ENCODE measurements at regions not wholly inside any gene's neighbourhood (a gene's known extent, or its start where the extent isn't known, plus 50 kb on each side); places are given as distances from the start of the nearest gene placed in this dataset.

DNA sequence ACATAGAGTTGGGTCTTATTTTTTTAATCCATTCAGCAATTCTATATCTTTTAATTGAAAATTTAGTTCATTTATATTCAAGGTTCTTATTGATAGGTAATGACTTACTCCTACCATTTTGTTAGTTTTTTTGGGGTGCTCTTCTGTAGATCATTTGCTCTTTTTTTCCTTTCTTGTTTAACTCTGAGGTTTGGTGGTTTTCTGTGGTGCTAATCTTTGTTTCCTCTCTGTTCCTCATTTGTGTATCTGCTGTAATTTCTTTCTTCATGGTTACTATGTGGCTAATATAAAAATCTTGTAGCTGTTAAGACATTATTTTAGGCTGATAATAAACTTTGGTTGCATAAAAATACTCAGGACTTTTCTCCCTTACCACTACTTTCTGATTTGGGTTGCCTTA, 181.6 kb upstream of the DMRTA1 start:
- in situ Hi-C loops (cut with MboI; ENCODE audit: low sequenced_read_pairs), result no loop called here

DNA sequence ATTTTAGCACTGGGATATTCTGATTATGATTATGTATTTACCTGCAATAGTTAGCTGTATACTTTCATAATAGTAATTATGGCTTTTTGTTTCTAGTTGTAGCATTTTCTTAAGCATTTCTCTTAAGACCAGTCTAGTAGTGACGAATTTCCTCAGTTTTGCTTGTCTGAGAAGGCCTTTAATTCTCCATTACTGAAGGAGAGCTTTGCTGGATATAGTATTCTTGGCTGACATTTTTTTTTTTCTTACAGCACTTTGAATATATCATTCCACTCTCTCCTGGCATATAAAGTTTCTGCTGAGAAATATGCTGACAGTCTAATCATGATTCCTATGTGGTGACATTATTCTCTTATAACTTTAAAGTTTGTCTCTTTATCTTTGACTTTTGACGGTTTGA, 181.1 kb upstream of the DMRTA1 start:
- in situ Hi-C loops (cut with MboI; ENCODE audit: low sequenced_read_pairs), result no loop called here

DNA sequence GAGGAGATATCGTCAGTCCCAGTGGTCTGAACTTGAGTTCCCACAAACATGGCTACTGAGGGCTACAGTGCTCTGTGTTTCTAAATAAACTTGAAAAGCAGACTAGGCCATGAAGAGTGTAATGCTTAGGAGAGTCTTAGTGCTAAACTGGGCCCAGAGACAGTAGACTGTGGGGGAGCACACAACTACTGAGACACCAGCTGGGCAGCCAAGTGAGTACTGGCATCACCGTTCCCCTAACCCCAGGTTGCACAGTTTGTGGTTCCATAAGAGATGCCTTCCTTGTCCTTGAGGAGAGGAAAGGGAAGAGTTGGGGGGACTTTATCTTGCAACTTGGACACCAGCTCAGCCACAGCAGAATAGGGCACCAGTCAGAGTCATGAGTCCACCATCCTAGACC, 172.1 kb upstream of the DMRTA1 start:
- in situ Hi-C loops (cut with MboI; ENCODE audit: low sequenced_read_pairs), result no loop called here

DNA sequence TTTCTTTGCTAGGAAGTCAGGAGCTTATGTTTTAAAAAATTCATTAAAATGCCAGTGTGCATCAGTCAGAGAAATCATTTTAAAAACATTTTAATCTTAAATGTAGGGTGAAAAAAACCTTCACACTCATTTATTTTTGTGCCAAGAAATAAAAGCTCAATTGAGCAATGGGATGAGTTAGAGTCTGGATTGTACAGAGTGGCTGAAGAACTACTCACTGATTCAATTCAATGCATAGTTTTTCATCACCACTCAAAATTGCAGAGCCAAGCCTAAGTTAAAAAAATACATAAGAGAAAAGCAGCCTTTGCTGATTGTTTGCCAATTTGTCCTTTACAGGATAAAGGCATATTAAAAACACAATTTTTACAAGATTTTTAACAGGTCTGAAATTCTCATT, 168.2 kb upstream of the DMRTA1 start:
- in situ Hi-C loops (cut with MboI; ENCODE audit: low sequenced_read_pairs), result no loop called here

DNA sequence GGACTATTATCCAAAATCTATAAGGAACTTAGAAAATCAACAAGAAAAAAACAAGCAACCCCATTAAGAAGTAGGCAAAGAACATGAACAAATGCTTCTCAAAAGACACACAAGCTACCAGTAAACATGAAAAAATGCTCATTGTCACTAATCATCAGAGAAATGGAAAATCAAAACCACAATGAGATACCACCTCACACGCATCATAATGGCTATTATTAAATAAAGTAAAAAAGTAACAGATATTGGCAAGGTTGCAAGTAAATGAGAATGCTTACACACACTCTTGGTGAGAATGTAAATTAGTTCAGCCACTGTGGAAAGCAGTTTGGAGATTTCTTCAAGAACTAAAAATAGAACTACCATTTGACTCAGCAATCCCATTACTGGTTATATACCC, 167.0 kb upstream of the DMRTA1 start:
- in situ Hi-C loops (cut with MboI; ENCODE audit: low sequenced_read_pairs), result no loop called here

DNA sequence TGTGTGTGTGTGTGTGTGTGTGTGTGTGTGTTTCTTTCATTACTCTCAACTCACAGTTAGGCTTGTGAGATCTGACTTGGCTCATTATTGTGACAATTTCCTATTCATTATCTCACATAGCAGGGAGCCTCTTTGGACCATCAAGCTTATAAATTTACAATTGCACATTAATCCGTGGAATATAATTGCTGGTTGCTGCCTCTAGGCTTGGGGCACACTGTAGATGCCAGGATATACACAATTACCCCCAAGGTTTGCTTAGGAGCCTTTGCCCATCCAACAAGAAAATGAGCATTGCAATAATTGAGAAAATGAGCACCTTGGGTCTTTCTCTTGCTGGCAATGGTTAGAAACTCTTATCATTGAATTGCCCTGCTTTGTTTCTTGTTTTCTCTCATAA, 161.6 kb upstream of the DMRTA1 start:
- in situ Hi-C loops (cut with MboI; ENCODE audit: low sequenced_read_pairs), result no loop called here

DNA sequence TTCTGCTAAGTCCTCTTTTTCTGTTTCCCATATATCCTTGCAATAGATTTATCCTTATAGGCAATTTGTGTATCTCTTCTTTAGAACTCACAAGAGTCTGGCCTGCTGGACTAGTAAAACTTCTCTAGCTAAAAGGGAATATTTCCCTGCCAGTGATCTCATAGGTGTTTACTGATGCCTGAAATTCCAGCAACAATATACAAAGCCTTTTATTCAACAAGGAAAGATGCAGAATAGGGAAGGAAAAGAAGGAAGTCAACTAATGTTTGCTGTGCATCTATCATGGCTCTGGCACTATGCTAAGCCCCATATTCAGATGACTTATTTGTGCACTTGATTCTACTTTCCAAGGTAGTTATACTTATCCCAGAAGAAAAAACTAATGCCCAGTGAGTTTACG, 160.0 kb upstream of the DMRTA1 start:
- in situ Hi-C loops (cut with MboI; ENCODE audit: low sequenced_read_pairs), result no loop called here

DNA sequence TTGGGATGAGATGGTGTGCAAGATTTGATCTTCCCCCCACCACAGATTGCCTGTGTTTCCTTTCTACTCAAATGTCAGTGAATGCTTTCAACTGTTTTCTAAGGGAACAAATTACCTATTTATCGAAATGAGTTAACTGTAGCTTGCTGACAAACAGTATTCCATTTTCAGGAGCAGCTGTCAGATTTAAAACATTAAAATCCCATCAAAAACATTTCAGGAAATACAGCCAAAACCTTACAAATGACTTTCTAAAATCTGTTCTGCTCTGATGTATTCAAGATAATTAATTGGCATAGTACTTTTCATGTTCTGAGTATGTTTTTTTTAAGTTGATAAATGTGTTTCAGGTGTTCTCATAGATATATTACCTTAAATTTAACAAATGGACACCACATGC, 158.0 kb upstream of the DMRTA1 start:
- in situ Hi-C loops (cut with MboI; ENCODE audit: low sequenced_read_pairs), result no loop called here

DNA sequence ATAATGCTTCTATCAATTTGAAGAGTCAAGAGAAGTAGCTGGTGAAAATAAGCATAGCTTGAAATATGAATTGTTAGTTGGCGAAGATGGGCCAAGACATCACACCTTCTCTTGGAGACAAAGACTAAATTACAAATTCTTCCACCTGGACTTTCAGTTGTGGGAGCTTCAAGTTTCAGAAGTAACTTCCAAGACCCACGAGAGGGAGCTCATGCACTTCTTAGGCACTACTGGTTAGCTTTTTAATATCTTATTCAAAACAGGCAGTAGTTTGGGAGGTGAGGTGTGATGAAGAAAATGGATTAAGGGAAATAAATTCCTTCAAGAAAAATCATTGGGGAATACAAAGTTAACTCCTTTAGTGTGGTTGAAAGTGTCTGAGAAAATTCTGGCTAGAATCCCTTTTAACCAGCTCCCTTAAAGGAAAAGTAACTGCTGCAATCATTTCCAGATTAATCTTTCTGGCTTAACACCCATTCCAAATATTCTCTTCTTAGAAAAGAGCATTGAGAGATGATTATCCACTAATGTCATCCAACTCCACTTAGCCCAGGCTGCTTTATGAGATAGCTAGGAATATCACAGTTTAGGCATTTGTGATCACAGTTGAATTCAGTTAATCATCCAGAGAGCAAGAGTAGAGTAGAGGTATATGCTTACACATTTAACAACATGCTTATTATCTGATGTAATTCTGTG, 139.5 kb upstream of the DMRTA1 start:
- in situ Hi-C loops (cut with MboI; ENCODE audit: low sequenced_read_pairs), result no loop called here

DNA sequence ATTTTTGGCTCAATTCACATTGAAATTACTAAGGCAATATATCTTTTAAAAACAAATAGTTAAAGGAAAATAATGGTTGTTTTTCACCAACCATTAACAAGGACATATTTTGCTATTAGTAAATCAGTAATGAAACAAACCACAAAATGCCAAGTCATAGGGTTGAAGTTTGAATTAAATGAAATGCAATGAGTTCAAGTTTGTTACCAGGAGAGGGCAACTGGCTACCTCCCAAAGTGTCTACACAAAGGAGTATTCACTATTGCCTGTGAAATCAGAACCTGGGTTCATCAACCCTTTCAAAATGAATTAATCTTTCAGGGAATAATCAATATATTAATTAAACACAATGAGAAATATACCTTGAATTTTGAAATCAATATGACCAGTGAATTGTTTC, 138.4 kb upstream of the DMRTA1 start:
- in situ Hi-C loops (cut with MboI; ENCODE audit: low sequenced_read_pairs), result no loop called here

DNA sequence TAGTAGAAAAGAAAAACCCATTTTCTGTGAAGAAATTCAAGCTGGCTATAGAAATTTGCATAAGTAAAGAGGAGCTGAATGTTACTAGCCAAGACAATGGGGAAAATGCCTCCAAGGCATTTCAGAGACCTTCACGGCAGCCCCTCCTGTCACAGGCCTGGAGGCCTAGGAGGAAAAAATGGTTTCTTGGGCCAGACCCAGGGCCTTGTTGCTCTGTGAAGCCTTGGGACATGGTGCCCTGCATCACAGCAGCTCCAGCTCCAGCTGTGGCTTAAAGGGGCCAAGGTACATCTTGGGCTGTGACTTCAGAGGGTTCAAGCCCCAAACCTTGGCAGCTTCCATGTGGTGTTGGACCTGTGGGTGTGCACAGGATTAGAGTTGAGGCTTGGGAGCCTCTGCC, 130.0 kb upstream of the DMRTA1 start:
- in situ Hi-C loops (cut with MboI; ENCODE audit: low sequenced_read_pairs), result no loop called here

DNA sequence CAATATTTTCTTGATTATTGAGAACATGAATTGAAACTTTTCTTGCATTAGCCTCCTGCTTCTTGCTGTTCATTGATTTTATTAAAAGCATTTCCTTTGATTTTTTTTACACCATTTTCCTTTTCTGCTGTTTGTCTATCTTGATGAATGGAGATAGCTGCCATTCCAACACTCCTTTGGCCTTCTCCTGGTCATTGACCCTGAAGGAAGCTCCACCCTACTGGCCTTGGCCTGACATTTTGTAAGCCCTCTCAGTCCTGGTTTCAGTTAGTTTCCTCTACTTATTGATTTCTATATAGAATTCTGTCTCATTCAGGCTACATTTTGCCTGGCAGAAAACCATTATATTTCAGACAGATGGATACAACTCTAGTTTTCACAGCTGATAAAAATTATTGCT, 115.1 kb upstream of the DMRTA1 start:
- in situ Hi-C loops (cut with MboI; ENCODE audit: low sequenced_read_pairs), result no loop called here

DNA sequence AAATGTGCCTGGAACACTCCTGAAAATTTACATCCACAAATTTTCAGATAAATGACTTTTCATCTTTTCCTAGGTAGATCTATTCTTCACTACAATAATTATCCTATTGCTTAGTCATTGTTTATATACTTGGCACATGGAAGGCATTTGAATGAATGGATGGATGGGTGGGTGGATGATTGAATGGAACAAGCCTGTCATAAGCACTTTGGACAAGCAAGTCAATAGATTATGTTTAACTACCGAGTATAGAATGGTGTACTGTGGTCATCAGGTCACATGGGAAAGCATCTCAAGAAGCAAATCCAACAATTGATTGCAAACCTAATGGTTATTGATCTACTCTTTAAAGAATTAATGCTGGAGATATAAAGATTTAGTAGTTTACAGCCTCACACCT, 114.4 kb upstream of the DMRTA1 start:
- in situ Hi-C loops (cut with MboI; ENCODE audit: low sequenced_read_pairs), result no loop called here

DNA sequence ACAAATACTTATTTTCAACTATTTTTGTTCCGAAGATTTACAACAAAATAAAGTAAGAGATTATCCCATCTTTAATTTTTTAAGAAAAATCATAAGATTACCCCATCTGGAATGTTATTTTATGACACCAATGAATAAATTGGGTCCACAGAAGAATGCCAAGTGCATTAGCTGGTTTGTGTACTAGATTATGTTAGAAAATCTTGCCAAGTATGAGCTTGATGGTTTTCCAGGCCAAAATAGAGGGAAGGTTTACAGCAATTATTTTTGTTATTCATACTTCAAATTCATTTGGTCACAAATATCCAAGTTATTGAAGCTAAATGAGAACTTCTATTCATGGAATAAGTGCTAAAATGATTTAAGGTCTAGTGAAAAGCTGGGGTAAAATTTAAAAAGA, 109.4 kb upstream of the DMRTA1 start:
- in situ Hi-C loops (cut with MboI; ENCODE audit: low sequenced_read_pairs), result no loop called here

DNA sequence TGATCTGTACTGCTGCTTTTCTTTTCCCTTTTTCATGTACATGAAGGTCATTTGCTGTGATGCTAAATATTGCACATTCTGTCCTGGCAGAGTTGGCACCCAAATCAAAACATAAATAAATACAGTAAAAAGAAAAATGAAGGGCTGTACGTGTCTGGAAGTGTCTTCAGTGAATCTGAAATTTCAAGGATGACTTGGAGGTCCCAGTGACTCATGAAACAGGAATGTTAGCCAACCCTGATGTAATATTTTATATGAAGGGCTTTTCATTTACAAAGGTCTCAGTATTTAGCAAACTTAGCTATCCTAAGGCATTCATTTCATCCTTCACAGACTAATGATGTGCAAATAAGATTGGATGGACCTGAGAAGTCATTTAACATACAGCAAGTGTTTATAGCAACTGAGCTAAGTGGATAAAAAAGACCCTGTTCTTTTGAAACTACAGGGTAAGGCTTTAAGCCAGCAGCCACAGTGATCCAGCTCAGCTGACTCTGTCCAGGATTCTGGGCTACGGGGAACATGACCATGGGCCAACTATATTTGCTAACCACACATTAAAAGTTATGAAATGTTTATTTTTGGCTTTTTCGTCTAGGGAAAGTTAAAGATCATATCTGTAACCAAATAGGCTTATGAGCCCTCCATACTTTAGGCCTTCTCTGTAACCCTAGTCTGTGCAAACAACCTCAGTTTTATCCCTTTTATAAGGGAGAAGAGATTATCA, 104.0 kb upstream of the DMRTA1 start:
- in situ Hi-C loops (cut with MboI; ENCODE audit: low sequenced_read_pairs), result no loop called here

DNA sequence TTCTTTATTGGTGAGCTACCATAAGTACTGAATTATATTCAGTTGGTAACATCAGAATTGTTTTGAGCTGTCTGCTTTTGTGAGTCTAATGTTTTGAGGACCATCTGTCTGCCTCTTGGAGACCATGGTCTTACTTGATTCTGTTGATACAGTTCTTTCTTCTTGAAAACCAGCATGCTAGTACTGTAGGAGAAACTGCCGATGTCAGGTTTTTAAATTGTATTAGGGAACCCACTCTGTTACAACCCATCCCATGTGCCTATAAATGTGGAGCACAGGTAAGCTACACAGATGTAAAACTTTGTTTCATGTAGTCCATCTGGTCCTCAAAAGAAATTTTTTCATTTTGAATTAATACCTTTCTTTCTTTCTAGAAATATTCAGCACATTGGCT, 103.4 kb upstream of the DMRTA1 start:
- in situ Hi-C loops (cut with MboI; ENCODE audit: low sequenced_read_pairs), result no loop called here

DNA sequence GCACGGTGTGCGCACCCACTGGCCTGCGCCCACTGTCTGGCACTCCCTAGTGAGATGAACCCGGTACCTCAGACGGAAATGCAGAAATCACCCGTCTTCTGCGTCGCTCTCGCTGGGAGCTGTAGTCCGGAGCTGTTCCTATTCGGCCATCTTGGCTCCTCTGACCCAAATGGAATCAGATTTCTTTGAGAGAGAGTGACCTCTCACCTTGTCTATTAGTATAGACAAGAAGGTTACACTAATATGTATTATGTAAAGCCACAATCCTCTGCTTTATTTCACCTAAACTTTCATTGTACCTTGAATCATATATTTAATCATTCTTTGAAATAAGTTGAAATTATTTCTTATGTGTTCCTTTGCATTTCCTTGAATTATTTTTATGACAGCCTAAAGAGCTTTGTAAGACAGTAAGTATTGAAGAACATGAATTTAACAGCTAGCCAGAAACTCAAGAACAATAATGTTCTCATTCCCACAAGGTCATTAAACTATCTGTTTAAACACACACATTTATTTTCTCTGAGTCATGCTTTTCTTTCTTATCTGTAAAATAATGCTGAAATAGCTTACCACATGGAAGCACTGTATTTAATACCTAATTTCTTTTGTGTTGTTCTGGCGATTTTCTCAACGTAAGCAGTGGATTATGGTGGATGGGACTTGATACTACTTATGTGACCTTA, 91.8 kb upstream of the DMRTA1 start:
- in situ Hi-C loops (cut with MboI; ENCODE audit: low sequenced_read_pairs), result no loop called here

DNA sequence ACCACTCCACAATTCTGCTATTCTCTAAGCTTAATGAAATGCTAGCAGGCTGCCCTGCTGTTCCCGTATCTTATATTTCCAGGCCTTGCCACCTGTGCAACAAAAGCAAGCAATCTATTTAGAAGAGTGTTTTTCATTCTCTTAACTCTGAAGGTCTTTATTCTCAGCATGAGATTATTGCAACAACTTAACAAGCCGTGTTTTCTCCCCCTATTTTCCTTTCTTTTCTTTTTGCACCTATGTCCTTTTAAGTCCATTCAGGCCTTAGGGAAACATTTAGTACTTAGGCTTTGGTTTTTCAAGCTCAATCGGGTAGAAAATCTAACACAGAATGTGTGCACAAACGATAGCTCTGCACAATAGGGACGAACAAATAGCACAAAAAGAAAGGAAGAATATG, 89.6 kb upstream of the DMRTA1 start:
- in situ Hi-C loops (cut with MboI; ENCODE audit: low sequenced_read_pairs), result no loop called here

DNA sequence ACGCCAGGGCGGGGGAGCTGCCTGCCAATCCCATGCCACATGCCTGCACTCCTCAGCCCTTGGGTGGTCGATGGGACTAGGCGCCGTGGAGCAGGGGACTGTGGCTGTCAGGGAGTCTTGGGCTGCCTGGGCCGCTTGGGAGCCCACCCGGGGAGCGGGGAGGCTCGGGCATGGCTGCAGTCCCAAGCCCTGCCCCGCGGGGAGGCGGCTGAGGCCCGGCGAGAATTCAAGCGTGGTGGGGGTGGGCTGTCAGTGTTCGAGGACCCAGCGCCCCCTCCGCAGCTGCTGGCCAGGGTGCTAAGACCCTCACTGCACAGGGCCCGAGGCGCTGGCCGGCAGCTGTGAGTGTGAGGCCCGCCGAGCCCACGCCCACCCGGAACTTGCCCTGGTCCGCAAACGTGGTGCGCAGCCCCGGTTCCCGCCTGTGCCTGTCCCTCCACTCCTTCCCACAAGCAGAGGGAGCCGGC, 83.2 kb upstream of the DMRTA1 start:
- in situ Hi-C loops (cut with MboI; ENCODE audit: low sequenced_read_pairs), result no loop called here

DNA sequence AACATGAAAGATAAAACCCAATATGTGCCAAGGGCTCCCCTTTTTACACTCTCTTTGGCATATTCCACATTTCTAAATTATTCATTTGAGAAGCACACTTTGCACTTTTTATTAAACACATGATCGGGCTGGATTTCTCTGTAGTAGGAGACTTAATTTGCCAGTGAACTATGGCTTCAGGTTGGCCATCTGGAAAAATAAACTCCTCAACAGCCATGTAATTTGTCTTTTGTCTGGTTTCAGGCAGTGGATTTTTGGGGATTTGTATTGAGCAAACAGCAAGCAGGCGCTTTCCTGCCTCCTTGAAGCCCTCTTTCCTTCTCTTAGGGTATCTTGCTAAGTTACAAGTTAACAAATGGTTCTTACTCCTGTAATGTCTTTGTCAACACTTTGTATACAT, 73.0 kb upstream of the DMRTA1 start:
- in situ Hi-C loops (cut with MboI; ENCODE audit: low sequenced_read_pairs), result no loop called here

DNA sequence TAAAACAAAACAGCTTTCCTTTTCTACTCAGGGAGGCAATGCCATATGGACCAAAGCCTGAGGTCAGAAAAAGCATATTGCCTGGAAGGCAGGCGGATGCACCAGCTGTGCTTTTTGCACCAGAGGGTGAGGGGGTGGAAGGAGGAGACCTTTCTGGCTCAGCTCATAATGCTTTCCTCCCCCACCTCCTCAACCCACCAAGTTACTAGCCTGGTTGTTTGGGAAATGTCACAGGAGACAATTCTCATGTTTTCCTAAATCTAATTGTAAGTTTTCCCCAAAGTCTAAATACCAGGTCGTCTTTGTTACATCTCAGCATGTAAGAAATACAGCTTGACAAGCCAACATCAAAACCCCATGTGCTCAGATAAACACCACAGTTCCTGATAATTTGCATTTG, 72.6 kb upstream of the DMRTA1 start:
- in situ Hi-C loops (cut with MboI; ENCODE audit: low sequenced_read_pairs), result no loop called here

DNA sequence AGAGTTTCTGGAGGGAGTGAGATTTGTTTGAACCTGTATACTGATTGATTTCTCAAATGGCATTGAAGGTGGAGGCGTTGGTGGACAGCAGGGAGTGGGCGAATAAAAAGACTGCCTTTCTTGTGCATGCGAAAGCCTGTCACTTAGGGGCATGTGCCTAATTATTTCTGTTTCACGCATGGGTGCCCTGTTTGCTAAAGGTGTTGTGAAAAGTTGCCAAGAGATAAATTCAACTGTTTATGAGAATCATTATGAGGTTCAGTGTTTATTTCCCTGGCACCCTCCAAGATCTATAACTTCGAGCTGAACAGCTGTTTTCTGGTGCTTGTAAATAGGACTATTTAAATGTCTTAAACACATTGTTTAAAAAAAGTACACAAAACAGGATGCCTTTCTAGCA, 67.4 kb upstream of the DMRTA1 start:
- in situ Hi-C loops (cut with MboI; ENCODE audit: low sequenced_read_pairs), result no loop called here
